Colonic mucosa (tissue), 4 donors: ENCODE measurements at regions not wholly inside any gene's neighbourhood (a gene's known extent, or its start where the extent isn't known, plus 50 kb on each side); places are given as distances from the start of the nearest gene placed in this dataset.

Experiments
- DNase-seq: peaks from one replicate; pipeline ENCODE4 v3.0.0-alpha.2; 2020
- H3K27ac ChIP-seq: fragments of 200-600 bp; one replicate; pipeline ENCODE4 v1.8.0; 2021
- H3K27me3 ChIP-seq: fragments of 200-600 bp; one replicate; pipeline ENCODE4 v1.8.0; 2021
- H3K36me3 ChIP-seq: fragments of 200-600 bp; one replicate; pipeline ENCODE4 v1.8.0; 2021
- H3K4me1 ChIP-seq: fragments of 200-600 bp; one replicate; pipeline ENCODE4 v1.8.0; 2021; ENCODE audit warnings: mild to moderate bottlenecking
- H3K4me3 ChIP-seq: fragments of 200-600 bp; one replicate; pipeline ENCODE4 v1.8.0; 2021
- H3K9ac ChIP-seq, 2 donors: one replicate each; pipeline ENCODE4 v1.7.0; 2013; ENCODE audit warnings: control low read depth in 2 of 2, low read depth in 2 of 2, low read length in 2 of 2
- H3K9me3 ChIP-seq: fragments of 200-600 bp; one replicate; pipeline ENCODE4 v1.8.0; 2021
- intact Hi-C: fragments of 100-400 bp; cut with DNase I; formaldehyde crosslinking; loops from one replicate; pipeline ENCODE4 v1.14.1; 2022
- TF ChIP-seq, protein P1 (sequence below): fragments of 200-600 bp; IDR thresholded peaks from one replicate; pipeline ENCODE4 v1.8.0; 2022; ENCODE audit warnings: antibody characterized with exemption, mild to moderate bottlenecking
- donor health status: healthy.
- donor health status: DM: no; HTN: no; CAD: no.
- donor health status: DM: no; HTN: no; CAD: no.

DNA sequence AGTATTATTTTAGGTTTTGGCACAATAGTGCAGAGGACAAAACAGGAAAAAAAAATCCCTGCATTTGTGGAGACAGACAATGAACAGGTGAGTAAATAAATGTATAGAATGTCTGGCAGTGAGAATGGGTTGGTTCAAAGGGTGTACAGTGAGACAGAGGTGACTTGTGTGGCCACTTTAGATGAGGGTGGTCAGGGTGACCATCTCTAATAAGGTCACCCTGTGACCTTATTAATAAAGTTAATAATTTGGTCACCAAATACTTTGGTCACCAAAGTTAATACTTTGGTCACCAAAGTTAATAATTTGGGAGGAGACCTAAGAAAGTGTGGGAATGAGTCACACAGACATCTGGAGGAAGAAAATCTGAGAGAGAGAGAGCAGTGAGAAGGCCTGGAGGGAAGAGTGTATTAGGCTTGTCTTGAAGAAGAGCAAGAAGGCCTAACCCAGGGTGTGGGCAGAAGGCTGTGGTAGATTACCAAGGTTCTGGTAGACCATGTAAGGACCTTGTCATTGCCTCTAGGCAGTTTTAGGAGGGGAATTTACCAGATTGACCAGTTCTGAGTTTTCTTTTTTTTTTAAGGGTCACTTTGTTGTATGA, 1368.4 kb upstream of the CELF4 start:
- intact Hi-C loops = no loop called here
- Histone ChIP-seq H3K4me3 (no peak overlapping the region), H3K9ac (no peak overlapping the region), H3K27ac (no peak overlapping the region), H3K27me3 (no peaks in the 10 kb centered on the region), H3K9me3 (no peaks in the 10 kb centered on the region), H3K4me1 (no peaks in the 10 kb centered on the region), H3K36me3 (no peaks in the 10 kb centered on the region)
- TF ChIP-seq, protein P1, sequence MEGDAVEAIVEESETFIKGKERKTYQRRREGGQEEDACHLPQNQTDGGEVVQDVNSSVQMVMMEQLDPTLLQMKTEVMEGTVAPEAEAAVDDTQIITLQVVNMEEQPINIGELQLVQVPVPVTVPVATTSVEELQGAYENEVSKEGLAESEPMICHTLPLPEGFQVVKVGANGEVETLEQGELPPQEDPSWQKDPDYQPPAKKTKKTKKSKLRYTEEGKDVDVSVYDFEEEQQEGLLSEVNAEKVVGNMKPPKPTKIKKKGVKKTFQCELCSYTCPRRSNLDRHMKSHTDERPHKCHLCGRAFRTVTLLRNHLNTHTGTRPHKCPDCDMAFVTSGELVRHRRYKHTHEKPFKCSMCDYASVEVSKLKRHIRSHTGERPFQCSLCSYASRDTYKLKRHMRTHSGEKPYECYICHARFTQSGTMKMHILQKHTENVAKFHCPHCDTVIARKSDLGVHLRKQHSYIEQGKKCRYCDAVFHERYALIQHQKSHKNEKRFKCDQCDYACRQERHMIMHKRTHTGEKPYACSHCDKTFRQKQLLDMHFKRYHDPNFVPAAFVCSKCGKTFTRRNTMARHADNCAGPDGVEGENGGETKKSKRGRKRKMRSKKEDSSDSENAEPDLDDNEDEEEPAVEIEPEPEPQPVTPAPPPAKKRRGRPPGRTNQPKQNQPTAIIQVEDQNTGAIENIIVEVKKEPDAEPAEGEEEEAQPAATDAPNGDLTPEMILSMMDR = no peak
- no peak for DNase-seq

DNA sequence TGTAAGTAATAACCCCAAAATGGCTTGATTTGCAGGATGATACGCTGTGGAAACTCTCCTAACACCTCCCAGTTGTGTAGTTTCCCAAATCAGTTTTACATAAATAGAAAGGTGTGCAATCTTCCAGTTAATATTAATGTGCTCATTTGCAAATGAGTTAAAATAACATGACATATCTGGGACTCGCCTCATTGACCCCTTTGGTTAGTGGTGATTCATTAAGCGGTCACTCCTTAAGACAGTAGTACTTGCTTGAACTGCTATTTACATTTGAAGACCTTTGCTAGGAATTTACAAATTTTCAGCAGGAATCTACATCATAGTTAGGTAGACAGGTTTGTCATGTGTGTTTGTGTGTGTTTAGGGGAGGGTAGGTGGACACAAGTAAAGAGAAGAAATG, 1367.7 kb upstream of the CELF4 start:
- intact Hi-C loops = no loop called here
- H3K27ac ChIP-seq = no peak overlapping the region
- TF ChIP-seq, protein P1 = no peak
- no peaks in the 10 kb centered on the region for H3K4me1 ChIP-seq
- no peaks in the 10 kb centered on the region for H3K27me3 ChIP-seq
- no peaks in the 10 kb centered on the region for H3K36me3 ChIP-seq
- DNase-seq = no peak
- no peak overlapping the region for H3K4me3 ChIP-seq
- H3K9me3 ChIP-seq = no peaks in the 10 kb centered on the region
- H3K9ac ChIP-seq = no peak overlapping the region

DNA sequence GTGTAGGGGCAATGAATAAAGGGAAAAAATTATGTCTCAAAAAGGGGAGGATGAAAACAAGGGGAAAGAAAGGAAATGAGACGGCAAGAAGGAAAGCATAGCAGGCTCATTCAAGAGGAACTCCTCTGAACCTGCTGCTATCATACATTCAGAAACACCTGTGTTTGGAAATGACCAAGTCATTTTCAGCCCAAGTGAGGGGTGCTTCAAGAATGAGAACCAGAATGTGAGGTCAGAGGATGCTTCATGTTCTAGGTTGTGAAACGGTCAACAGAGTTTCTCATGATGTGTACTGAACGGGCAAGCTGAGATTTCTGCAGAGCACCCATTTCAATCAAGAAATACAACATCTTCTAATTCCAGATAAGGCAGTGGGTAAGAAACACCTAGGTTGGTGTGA, 1367.2 kb upstream of the CELF4 start:
- DNase-seq = no peak
- intact Hi-C loops = no loop called here
- no peaks in the 10 kb centered on the region for H3K27me3 ChIP-seq
- no peaks in the 10 kb centered on the region for H3K4me1 ChIP-seq
- H3K9me3 ChIP-seq = no peaks in the 10 kb centered on the region
- no peak overlapping the region for H3K9ac ChIP-seq
- H3K36me3 ChIP-seq = no peaks in the 10 kb centered on the region
- TF ChIP-seq, protein P1 = no peak
- H3K4me3 ChIP-seq = no peak overlapping the region
- H3K27ac ChIP-seq = no peak overlapping the region

DNA sequence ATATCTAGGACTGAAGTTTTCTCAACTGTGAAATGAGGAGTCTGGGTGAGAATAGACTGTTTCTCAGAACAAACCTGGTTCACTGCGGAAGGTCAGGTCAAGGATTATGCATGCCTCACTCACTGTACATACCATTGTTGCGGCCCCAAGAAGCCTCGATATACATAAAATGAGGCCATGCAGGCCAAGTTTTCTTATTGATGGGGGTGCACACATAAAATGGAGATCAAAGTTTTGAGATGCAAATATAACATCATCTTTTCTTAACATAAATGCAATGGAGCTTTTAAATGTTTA, 1366.1 kb upstream of the CELF4 start:
- H3K27ac ChIP-seq = no peak overlapping the region
- H3K4me1 ChIP-seq = no peaks in the 10 kb centered on the region
- no peak overlapping the region for H3K4me3 ChIP-seq
- H3K9me3 ChIP-seq = no peaks in the 10 kb centered on the region
- DNase-seq = no peak
- intact Hi-C loops = no loop called here
- no peaks in the 10 kb centered on the region for H3K27me3 ChIP-seq
- no peaks in the 10 kb centered on the region for H3K36me3 ChIP-seq
- TF ChIP-seq, protein P1 = no peak
- no peak overlapping the region for H3K9ac ChIP-seq

DNA sequence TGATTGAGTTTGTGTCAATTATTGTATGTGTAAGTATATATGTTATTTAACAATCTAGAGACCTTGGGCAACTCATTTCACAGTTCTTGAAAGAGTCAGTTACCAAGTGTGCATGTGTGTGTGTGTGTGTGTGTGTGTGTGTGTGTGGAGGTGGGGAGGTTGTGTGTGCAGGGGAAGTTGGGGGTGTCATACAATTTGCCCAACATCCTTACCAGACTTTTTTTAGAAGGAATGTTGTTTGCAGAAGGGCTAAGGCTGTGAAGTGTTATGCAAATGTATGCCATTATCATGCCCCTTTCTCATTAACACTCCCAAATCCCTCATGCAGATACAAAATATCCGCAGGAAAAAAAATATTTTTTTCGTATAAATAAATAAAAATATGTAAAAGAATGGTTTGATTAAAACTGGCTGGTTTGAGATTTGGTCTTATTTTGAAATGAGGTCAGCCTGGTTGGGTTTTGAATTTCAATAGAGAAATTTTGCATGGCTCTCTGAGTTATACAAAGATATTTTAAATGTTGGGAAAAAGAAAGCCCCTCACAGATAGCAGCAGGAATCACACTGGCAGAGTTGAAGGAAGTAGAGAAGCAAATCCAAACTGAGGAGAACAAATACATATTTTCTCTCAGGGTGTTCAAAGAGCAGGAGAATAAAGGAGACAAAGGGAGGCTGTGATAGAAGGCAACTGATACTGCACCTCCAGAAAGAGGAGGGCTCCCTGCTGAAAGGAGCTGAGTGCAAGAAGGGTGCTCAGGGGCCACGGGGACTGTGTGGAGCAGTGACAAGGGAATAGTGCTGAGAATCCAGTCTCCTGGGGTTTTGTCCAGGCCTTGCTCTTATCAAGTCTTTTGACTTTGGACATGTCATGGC, 1365.5 kb upstream of the CELF4 start:
- TF ChIP-seq, protein P1 = no peak
- no peaks in the 10 kb centered on the region for H3K27me3 ChIP-seq
- no peak overlapping the region for H3K9ac ChIP-seq
- no peaks in the 10 kb centered on the region for H3K36me3 ChIP-seq
- no peaks in the 10 kb centered on the region for H3K9me3 ChIP-seq
- no peak for DNase-seq
- intact Hi-C loops = no loop called here
- no peak overlapping the region for H3K4me3 ChIP-seq
- H3K27ac ChIP-seq = no peak overlapping the region
- no peaks in the 10 kb centered on the region for H3K4me1 ChIP-seq
